Activated CD4-positive, alpha-beta T cell treated with anti-CD3 and anti-CD28 coated beads for 36 hours (primary cell): ENCODE measurements at regions not wholly inside any gene's neighbourhood (a gene's known extent, or its start where the extent isn't known, plus 50 kb on each side); places are given as distances from the start of the nearest gene placed in this dataset.

Source experiments
- ATAC-seq: fragments of 200-7000 bp; cut with Tn5 transposase; one replicate; pipeline ENCODE4 v1.10.0; 2021; ENCODE audit warnings: mild to moderate bottlenecking, moderate library complexity
- CTCF ChIA-PET: fragments of 350-600 bp; sonication (Branson Sonifier 250); formaldehyde crosslinking; loops from one replicate; lab custom pipeline; 2021; ENCODE audit warnings: antibody characterized with exemption; lab: Charles Lee
- POLR2A ChIA-PET: fragments of 350-600 bp; sonication (Branson Sonifier 250); formaldehyde crosslinking; loops from one replicate; lab custom pipeline; 2021; ENCODE audit warnings: antibody characterized with exemption, inconsistent platforms; lab: Charles Lee
- DNase-seq: peaks from one replicate; pipeline ENCODE4 v3.0.0-alpha.2; 2020
- H3K27ac Mint-ChIP-seq: one replicate; pipeline ENCODE4 v1.8.0; 2021; ENCODE audit warnings: mixed read lengths
- H3K27me3 Mint-ChIP-seq: one replicate; pipeline ENCODE4 v1.8.0; 2021; ENCODE audit warnings: mixed read lengths
- H3K36me3 Mint-ChIP-seq: one replicate; pipeline ENCODE4 v1.8.0; 2021; ENCODE audit warnings: low read depth, mixed read lengths
- H3K4me1 Mint-ChIP-seq: one replicate; pipeline ENCODE4 v1.8.0; 2021; ENCODE audit warnings: mixed read lengths
- H3K4me3 Mint-ChIP-seq: one replicate; pipeline ENCODE4 v1.8.0; 2021; ENCODE audit warnings: mild to moderate bottlenecking, moderate library complexity, mixed read lengths
- H3K9me3 Mint-ChIP-seq: one replicate; pipeline ENCODE4 v1.8.0; 2021; ENCODE audit warnings: low read depth, mixed read lengths
- intact Hi-C, 2 experiments: fragments of 100-400 bp; cut with DNase I in 1 of 2; cut with micrococcal nuclease in 1 of 2; formaldehyde crosslinking; loops; one replicate each; pipeline versions ENCODE4 v1.14.2 to v1.15.1; 2022 to 2024; cut with DNase I, micrococcal nuclease

DNA sequence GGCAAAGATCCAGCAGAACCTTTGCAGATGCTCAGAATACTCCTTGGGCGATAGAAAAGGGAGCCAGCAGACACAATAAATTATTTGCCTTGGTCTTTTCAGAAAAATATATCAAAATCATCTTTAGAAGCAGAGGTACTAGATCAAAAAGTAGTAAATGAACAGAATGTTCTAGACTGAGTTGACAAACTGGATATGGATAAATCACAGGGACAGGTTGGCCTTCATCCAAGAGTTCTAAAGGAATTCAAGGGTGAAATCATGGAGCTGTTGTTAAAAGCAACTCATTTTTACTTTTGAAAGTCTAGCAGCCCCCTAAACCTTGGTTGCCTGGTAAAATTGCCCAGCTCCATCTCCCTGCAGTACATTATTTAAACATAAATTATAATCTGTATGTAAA is 99.1 kb downstream of the PLCE1 start:
- H3K36me3 Mint-ChIP-seq: no peaks in the 10 kb centered on the region
- ChIA-PET CTCF (no interaction called here), POLR2A (no interaction called here)
- no peak overlapping the region for H3K27ac Mint-ChIP-seq
- intact Hi-C loops: no loop called here
- no peaks in the 10 kb centered on the region for H3K9me3 Mint-ChIP-seq
- peaks cover 20% of the 10 kb centered on the region for H3K27me3 Mint-ChIP-seq
- DNase-seq: no peak
- no peak overlapping the region for H3K4me3 Mint-ChIP-seq
- no peaks in the 10 kb centered on the region for H3K4me1 Mint-ChIP-seq
- ATAC-seq: no peak

DNA sequence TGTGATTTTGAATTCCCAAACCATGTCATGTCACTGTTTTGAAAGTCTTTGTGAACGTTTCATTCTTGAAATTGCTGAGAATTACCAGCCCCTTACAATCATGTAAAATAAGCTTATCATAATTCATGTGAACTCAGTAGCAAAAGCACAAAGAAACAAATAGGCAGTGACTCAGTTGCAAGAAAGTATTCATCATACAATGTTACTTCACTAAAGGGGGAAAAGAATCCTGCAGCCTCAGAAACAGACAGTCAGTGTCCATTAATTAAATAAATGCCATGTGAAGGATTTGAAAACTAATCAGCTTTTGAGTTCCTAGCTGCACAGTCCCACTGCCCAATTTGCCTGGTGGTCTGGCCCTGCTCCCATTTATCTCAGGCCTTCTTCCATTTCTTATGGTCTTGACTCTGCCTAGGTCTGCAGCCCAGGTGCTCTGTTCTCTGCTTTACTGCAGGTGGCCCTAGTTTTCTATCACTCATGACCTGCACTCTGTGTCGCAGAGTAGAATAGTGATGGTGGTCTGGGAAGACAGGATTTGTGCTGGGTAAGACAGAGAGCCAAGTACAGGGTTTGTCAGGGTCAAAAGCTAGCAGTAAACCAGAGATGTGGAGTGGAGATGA is 99.7 kb downstream of the PLCE1 start:
- no peaks in the 10 kb centered on the region for H3K4me1 Mint-ChIP-seq
- H3K9me3 Mint-ChIP-seq: no peaks in the 10 kb centered on the region
- CTCF ChIA-PET: no interaction called here
- ATAC-seq: no peak
- DNase-seq: no peak
- no peak overlapping the region for H3K27ac Mint-ChIP-seq
- intact Hi-C loops: no loop called here
- peaks cover 20% of the 10 kb centered on the region for H3K27me3 Mint-ChIP-seq
- POLR2A ChIA-PET: no interaction called here
- no peak overlapping the region for H3K4me3 Mint-ChIP-seq
- no peaks in the 10 kb centered on the region for H3K36me3 Mint-ChIP-seq

GRCh38 chr10:94094540-94094939 is 100.8 kb downstream of the PLCE1 start:
- ChIA-PET POLR2A (no interaction called here), CTCF (no interaction called here)
- Mint-ChIP-seq H3K36me3 (no peaks in the 10 kb centered on the region), H3K9me3 (no peaks in the 10 kb centered on the region), H3K27me3 (peaks cover 18% of the 10 kb centered on the region), H3K27ac (no peak overlapping the region), H3K4me3 (no peak overlapping the region), H3K4me1 (no peaks in the 10 kb centered on the region)
- intact Hi-C loops: no loop called here
- DNase-seq: no peak
- no peak for ATAC-seq

GRCh38 chr10:94097656-94098055 is 103.9 kb downstream of the PLCE1 start:
- no peak for ATAC-seq
- H3K27ac Mint-ChIP-seq: no peak overlapping the region
- intact Hi-C loops: no loop called here
- no peaks in the 10 kb centered on the region for H3K36me3 Mint-ChIP-seq
- ChIA-PET CTCF (interaction anchor here (1.3 kb wide), 1 partner anchor 22 kb away, joined by 5 read pairs; no protein-coding TSS in a partner anchor), POLR2A (interaction anchor here (0.7 kb wide), 1 partner anchor 21 kb away, joined by 4 read pairs; no protein-coding TSS in a partner anchor)
- DNase-seq: no peak
- no peak overlapping the region for H3K4me3 Mint-ChIP-seq
- H3K4me1 Mint-ChIP-seq: no peaks in the 10 kb centered on the region
- H3K9me3 Mint-ChIP-seq: no peaks in the 10 kb centered on the region
- H3K27me3 Mint-ChIP-seq: peaks cover 10% of the 10 kb centered on the region

DNA sequence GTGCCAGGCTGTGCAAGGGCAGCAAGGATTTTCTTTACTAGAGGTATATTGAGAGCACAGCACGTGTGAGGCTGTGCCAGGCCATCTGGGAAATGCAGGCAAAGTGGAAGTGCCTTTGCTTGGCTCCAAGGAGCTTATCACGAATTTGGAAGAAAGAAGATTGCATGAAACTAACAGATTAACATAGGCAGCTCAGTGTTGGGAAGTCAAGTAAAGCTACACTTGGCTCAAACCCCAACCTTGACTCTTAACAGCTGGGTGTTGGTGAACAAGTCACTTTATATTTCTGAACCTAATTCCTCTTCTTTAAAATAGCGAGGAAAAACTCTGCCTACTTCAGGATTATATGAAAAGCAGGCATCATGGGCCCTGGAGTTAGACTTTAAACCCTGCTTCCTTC is 105.2 kb downstream of the PLCE1 start:
- Mint-ChIP-seq H3K27me3 (peaks cover 8% of the 10 kb centered on the region), H3K27ac (no peak overlapping the region), H3K9me3 (no peaks in the 10 kb centered on the region), H3K4me3 (no peak overlapping the region), H3K4me1 (no peaks in the 10 kb centered on the region), H3K36me3 (no peaks in the 10 kb centered on the region)
- intact Hi-C loops: no loop called here
- DNase-seq: no peak
- ChIA-PET POLR2A (no interaction called here), CTCF (interaction anchor here (0.8 to 1.3 kb wide), 2 partner anchors 21 to 221 kb away, joined by 4 to 5 read pairs; no protein-coding TSS in a partner anchor)
- no peak for ATAC-seq

GRCh38 chr10:94101894-94102293 is 108.2 kb downstream of the PLCE1 start:
- no peak for ATAC-seq
- no peaks in the 10 kb centered on the region for H3K4me1 Mint-ChIP-seq
- DNase-seq: no peak
- H3K27me3 Mint-ChIP-seq: peaks cover 7% of the 10 kb centered on the region
- no peaks in the 10 kb centered on the region for H3K36me3 Mint-ChIP-seq
- CTCF ChIA-PET: no interaction called here
- H3K27ac Mint-ChIP-seq: no peak overlapping the region
- POLR2A ChIA-PET: no interaction called here
- H3K9me3 Mint-ChIP-seq: no peaks in the 10 kb centered on the region
- intact Hi-C loops: no loop called here
- no peak overlapping the region for H3K4me3 Mint-ChIP-seq

DNA sequence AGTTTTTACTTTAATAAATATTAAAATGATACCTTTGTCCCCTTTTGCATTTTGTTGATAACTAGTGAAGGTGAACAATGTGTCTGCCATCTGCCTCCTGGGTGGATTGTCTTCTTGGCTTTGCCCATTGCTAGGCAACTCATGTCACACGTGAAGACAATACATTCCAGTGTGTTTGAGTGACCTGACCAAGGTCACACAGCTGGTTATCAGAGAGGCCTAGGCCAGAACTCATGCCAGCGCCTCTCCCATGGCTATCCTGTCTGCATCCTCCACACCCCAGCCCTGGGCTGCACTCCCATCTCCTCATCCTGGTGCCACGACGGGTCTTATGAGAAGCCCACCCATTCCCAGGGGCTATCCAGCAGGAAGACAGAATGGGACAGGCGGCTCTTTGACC is 108.7 kb downstream of the PLCE1 start:
- no peak overlapping the region for H3K4me3 Mint-ChIP-seq
- no peak for ATAC-seq
- peaks cover 9% of the 10 kb centered on the region for H3K27me3 Mint-ChIP-seq
- no peaks in the 10 kb centered on the region for H3K9me3 Mint-ChIP-seq
- H3K4me1 Mint-ChIP-seq: no peaks in the 10 kb centered on the region
- intact Hi-C loops: no loop called here
- DNase-seq: no peak
- no peaks in the 10 kb centered on the region for H3K36me3 Mint-ChIP-seq
- ChIA-PET CTCF (no interaction called here), POLR2A (no interaction called here)
- no peak overlapping the region for H3K27ac Mint-ChIP-seq

GRCh38 chr10:94103192-94103591 is 109.5 kb downstream of the PLCE1 start:
- no peak overlapping the region for H3K27ac Mint-ChIP-seq
- DNase-seq (no peak), ATAC-seq (no peak)
- no peaks in the 10 kb centered on the region for H3K36me3 Mint-ChIP-seq
- intact Hi-C loops: no loop called here
- H3K27me3 Mint-ChIP-seq: peaks cover 4% of the 10 kb centered on the region
- no peaks in the 10 kb centered on the region for H3K4me1 Mint-ChIP-seq
- H3K9me3 Mint-ChIP-seq: no peaks in the 10 kb centered on the region
- CTCF ChIA-PET: no interaction called here
- POLR2A ChIA-PET: no interaction called here
- no peak overlapping the region for H3K4me3 Mint-ChIP-seq

DNA sequence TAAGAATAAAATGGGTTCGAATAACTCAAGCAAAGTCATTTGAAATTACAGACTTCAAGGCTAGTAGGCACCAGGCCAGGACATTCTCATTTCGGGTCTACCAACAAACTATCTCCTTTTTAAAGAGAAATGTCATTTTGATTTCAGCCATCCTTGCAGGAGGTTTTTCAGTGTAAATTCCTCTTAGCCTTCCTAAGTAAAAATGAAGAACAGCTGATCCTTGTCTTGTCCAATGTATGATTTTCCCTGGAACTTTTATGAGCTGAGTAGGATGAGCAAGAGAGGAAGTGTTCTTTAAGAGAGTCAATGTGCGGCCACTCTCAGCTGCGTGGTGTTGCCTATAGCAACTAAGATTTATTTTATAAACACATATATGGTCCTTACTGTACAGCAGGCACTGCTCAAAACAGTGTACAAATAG is 110.1 kb downstream of the PLCE1 start:
- Mint-ChIP-seq H3K9me3 (no peaks in the 10 kb centered on the region), H3K4me3 (no peak overlapping the region), H3K36me3 (no peaks in the 10 kb centered on the region), H3K27ac (no peak overlapping the region), H3K4me1 (no peaks in the 10 kb centered on the region), H3K27me3 (peaks cover 7% of the 10 kb centered on the region)
- ATAC-seq (no peak), DNase-seq (no peak)
- intact Hi-C loops: no loop called here
- CTCF ChIA-PET: interaction anchor here (0.9 kb wide), 1 partner anchor 26 kb away, joined by 4 read pairs; no protein-coding TSS in a partner anchor
- POLR2A ChIA-PET: no interaction called here

DNA sequence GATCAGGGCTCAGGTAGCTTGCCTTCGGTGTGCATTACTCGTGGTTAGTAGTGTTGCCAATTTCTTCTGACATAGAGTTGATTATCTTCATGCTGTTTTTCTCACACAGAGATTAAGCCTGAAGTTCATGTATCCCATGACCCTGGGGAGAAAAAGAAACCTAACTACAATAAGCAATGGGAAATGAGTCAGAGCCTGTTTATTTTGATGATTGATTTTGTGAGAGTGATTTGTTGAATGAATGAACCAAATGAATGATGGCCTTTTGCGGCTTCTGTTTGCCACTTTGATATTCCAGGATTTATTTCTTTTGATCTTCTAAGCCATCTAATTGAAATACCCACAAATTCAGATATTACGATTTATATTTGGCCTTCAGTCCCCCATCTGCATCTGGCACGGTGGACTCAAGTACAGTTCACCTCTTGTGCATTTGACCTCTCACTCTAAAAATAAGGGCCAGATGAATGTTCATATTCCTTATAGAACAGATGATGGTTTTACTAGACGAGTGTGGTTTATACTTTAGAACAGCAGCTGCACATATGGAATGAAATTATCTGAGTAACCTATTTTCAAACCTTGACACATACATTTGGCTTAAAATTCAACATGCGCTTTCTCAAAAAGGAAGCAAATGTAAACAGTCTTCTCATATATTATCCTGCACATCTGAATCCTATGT is 110.7 kb downstream of the PLCE1 start:
- ChIA-PET CTCF (interaction anchor here (0.9 kb wide), 1 partner anchor 25 kb away, joined by 4 read pairs; no protein-coding TSS in a partner anchor), POLR2A (no interaction called here)
- Mint-ChIP-seq H3K4me3 (no peak overlapping the region), H3K36me3 (no peaks in the 10 kb centered on the region), H3K4me1 (no peaks in the 10 kb centered on the region), H3K9me3 (no peaks in the 10 kb centered on the region), H3K27me3 (peaks cover 7% of the 10 kb centered on the region), H3K27ac (no peak overlapping the region)
- ATAC-seq: no peak
- DNase-seq: no peak
- intact Hi-C loops: no loop called here

- no peak overlapping the region for H3K4me3 Mint-ChIP-seq
- H3K36me3 Mint-ChIP-seq: no peaks in the 10 kb centered on the region
- ATAC-seq (no peak), DNase-seq (no peak)
- H3K4me1 Mint-ChIP-seq: no peaks in the 10 kb centered on the region
- intact Hi-C loops: no loop called here
- no peak overlapping the region for H3K27ac Mint-ChIP-seq
- POLR2A ChIA-PET: no interaction called here
- CTCF ChIA-PET: no interaction called here
- no peaks in the 10 kb centered on the region for H3K9me3 Mint-ChIP-seq
- H3K27me3 Mint-ChIP-seq: peaks cover 9% of the 10 kb centered on the region
Measured at GRCh38 chr10:94105226-94105625, 111.5 kb downstream of the PLCE1 start.

DNA sequence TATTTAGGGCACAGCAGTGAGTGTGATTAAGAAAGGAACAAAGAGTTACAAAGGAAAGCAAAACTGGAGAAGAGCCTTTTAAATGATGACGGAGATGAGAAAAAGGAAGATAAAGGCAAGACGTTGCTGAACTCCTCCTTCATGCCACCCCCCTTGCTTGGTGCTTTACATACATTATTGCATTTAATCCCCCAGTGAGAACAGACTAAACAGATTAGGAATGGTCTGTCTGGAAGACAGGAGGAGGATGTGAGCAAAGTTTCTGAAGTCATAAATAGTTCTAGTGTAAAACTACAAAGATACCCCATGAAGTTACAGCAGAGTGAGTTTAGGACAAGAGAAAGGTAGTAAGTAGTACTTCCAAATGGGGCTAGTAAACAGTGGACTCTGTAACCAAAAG is 113.5 kb downstream of the PLCE1 start:
- intact Hi-C loops: no loop called here
- POLR2A ChIA-PET: no interaction called here
- DNase-seq (no peak), ATAC-seq (no peak)
- Mint-ChIP-seq H3K4me3 (no peak overlapping the region), H3K4me1 (no peaks in the 10 kb centered on the region), H3K27me3 (peaks cover 9% of the 10 kb centered on the region), H3K27ac (no peak overlapping the region), H3K9me3 (no peaks in the 10 kb centered on the region), H3K36me3 (no peaks in the 10 kb centered on the region)
- CTCF ChIA-PET: no interaction called here
